ENCODE measurements at regions not wholly inside any gene's neighbourhood (a gene's known extent, or its start where the extent isn't known, plus 50 kb on each side); places are given as distances from the start of the nearest gene placed in this dataset.

DNA sequence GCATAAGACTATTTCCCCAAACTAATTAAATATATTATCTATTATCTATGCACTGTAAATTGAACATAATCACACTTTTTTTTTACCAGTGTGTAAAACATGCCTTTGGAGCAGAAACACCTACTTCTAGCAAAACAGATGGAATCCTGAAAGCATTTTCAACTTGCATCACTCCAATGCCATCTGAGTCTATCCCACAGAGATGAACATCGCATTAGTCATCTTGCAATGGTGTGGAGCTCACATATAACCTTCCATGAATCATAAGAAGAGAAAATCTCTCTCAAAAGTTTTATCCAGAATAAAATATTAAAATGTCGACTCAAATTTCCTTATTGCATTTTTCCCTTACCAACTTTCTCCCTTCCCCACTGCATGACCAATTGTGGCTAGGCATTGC lies 406.7 kb upstream of the ACTRT1 start:
- TF ChIP-seq CTCF (IDR thresholded peaks at IDR 0.05; ENCODE audit: low read length, missing control alignments): no peak
- H3K4me3 ChIP-seq (replicated peaks; ENCODE audit: low read depth, low read length): no peak overlapping the region

GRCh38 chrX:128457674-128458073 lies 405.5 kb upstream of the ACTRT1 start:
- no peak for TF ChIP-seq CTCF (IDR thresholded peaks at IDR 0.05; ENCODE audit: low read length, missing control alignments)
- no peak overlapping the region for H3K4me3 ChIP-seq (replicated peaks; ENCODE audit: low read depth, low read length)
- no peak for DNase-seq (ENCODE audit: low read depth)

More for the DNA sequence above, 406.7 kb upstream of the ACTRT1 start:
- DNase-seq (ENCODE audit: low read depth): no peak

DNA sequence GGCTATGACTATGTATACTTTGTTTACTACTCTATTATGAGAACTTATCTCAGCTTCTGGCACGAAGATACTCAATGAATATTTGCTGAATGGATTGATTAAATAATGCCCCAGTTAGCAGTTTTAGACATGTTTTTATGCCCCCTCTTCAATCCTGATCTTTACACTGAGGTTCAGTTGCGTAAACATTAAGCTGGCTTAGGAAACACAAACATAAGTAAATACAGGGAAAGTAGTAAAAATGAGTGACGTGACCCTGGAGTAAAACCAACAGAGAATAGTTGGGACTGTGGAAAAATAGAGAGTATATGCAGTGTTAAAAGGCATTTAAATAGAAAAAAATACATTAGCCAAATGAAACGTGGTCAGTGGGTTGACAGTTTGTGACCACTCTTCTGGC lies 387.0 kb upstream of the ACTRT1 start:
- no peak overlapping the region for H3K4me3 ChIP-seq (replicated peaks; ENCODE audit: low read depth, low read length)
- no peak for TF ChIP-seq CTCF (IDR thresholded peaks at IDR 0.05; ENCODE audit: low read length, missing control alignments)
- DNase-seq (ENCODE audit: low read depth): no peak

GRCh38 chrX:128438082-128438481 lies 385.9 kb upstream of the ACTRT1 start:
- no peak overlapping the region for H3K4me3 ChIP-seq (replicated peaks; ENCODE audit: low read depth, low read length)
- TF ChIP-seq CTCF (IDR thresholded peaks at IDR 0.05; ENCODE audit: low read length, missing control alignments): no peak
- no peak for DNase-seq (ENCODE audit: low read depth)

GRCh38 chrX:128436397-128437103 lies 384.3 kb upstream of the ACTRT1 start:
- DNase-seq (ENCODE audit: low read depth): no peak
- no peak for TF ChIP-seq CTCF (IDR thresholded peaks at IDR 0.05; ENCODE audit: low read length, missing control alignments)
- H3K4me3 ChIP-seq (replicated peaks; ENCODE audit: low read depth, low read length): no peak overlapping the region

DNA sequence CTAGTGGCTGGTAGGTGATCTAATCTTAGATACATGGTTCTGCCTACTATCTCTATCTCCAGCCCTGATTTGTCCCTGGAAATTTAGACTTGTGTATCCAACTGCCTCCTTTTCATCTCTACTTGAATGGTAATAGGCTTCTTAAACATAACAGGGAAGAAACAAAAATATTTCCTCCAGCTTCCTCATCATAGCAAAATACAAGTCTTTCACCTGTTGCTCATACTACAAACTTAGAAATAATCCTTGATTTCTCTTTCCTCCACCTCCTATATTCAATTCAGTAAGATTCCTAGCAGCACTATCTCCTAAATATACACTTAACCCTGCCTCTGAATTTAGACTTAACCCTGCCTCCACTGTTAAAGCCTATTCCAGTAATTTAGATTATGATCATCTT lies 373.3 kb upstream of the ACTRT1 start:
- TF ChIP-seq CTCF (IDR thresholded peaks at IDR 0.05; ENCODE audit: low read length, missing control alignments): no peak
- DNase-seq (ENCODE audit: low read depth): no peak
- H3K4me3 ChIP-seq (replicated peaks; ENCODE audit: low read depth, low read length): no peak overlapping the region

DNA sequence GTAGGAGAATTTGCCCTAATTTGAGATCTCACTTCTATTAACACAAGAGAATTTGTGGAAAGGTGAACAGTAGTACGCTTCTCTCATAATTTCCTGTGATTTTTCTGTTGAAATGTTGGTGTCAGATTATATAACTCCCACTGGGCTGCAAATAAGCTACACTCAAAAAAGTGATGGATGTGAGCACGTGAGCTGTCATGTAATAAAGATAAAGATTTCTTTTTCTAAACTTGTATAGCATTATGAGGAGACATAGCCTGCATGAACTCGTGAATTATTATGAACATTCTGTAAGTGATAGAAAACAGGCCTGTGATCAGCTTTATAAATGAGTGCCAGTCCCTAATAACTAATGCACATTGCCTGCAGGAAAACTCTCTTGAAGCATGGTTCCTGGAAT lies 356.6 kb upstream of the ACTRT1 start:
- H3K4me3 ChIP-seq (replicated peaks; ENCODE audit: low read depth, low read length): no peak overlapping the region
- TF ChIP-seq CTCF (IDR thresholded peaks at IDR 0.05; ENCODE audit: low read length, missing control alignments): no peak
- no peak for DNase-seq (ENCODE audit: low read depth)
